NCI-H1105 treated with DMSO at 0.1 percent for 48 hours (cell line): ENCODE measurements at regions not wholly inside any gene's neighbourhood (a gene's known extent, or its start where the extent isn't known, plus 50 kb on each side); places are given as distances from the start of the nearest gene placed in this dataset.
A peak's percentile ranks its signal among the peaks of the same experiment; 100 is the strongest.

Experiments
- DNase-seq: peaks from one replicate; lab custom pipeline; 2025; lab: John Stamatoyannopoulos, UW

- DNase-seq = no peak
Observed at GRCh38 chr4:155616117-155616516, 50.5 kb upstream of the GUCY1A1 start.

- no peak for DNase-seq
Observed at GRCh38 chr4:155615081-155615887, 51.4 kb upstream of the GUCY1A1 start.

GRCh38 chr4:155614111-155614762 lies 52.4 kb upstream of the GUCY1A1 start:
- no peak for DNase-seq

GRCh38 chr4:155612074-155612473 lies 54.6 kb upstream of the GUCY1A1 start:
- no peak for DNase-seq

- no peak for DNase-seq
Observed at GRCh38 chr4:155611501-155611900, 55.1 kb upstream of the GUCY1A1 start.

- no peak for DNase-seq
Observed at GRCh38 chr4:155610143-155610542, 56.5 kb upstream of the GUCY1A1 start.

GRCh38 chr4:155609455-155610059 lies 57.1 kb upstream of the GUCY1A1 start:
- no peak for DNase-seq

- no peak for DNase-seq
Observed at GRCh38 chr4:155608225-155608885, 58.3 kb upstream of the GUCY1A1 start.

GRCh38 chr4:155607481-155607880 lies 59.2 kb upstream of the GUCY1A1 start:
- no peak for DNase-seq

GRCh38 chr4:155604718-155605626 lies 61.7 kb upstream of the GUCY1A1 start:
- DNase-seq = no peak

GRCh38 chr4:155603360-155603891 lies 63.2 kb upstream of the GUCY1A1 start:
- DNase-seq = no peak

GRCh38 chr4:155602351-155603140 lies 64.1 kb upstream of the GUCY1A1 start:
- DNase-seq = no peak

GRCh38 chr4:155600244-155600643 lies 66.4 kb upstream of the GUCY1A1 start:
- no peak for DNase-seq

- no peak for DNase-seq
Observed at GRCh38 chr4:155599596-155599995, 67.1 kb upstream of the GUCY1A1 start.

- no peak for DNase-seq
Observed at GRCh38 chr4:155599085-155599484, 67.6 kb upstream of the GUCY1A1 start.

- no peak for DNase-seq
Observed at GRCh38 chr4:155597933-155598451, 68.7 kb upstream of the GUCY1A1 start.

- no peak for DNase-seq
Observed at GRCh38 chr4:155597281-155597680, 69.4 kb upstream of the GUCY1A1 start.

GRCh38 chr4:155593793-155594192 lies 72.9 kb upstream of the GUCY1A1 start:
- DNase-seq = no peak

- DNase-seq = peak; percentile 3
Observed at GRCh38 chr4:155592938-155593297, 73.7 kb upstream of the GUCY1A1 start.
